Caco-2 (cell line): ENCODE measurements at regions not wholly inside any gene's neighbourhood (a gene's known extent, or its start where the extent isn't known, plus 50 kb on each side); places are given as distances from the start of the nearest gene placed in this dataset.
A peak's percentile ranks its signal among the peaks of the same experiment; 100 is the strongest.

ENCODE experiments used
- BruUV-seq: library from RNA; stranded (reverse); fragments of 400-500 nt; replicated peaks from 2 replicates; lab custom pipeline; 2021; lab: Mats Ljungman, UMichigan
- CTCF ChIA-PET: fragments of 300-600 bp; sonication (Branson Sonifier 250); formaldehyde crosslinking; loops from one replicate; lab custom pipeline; 2022; ENCODE audit warnings: antibody characterized with exemption; lab: Charles Lee
- POLR2A ChIA-PET: fragments of 300-600 bp; sonication (Branson Sonifier 250); formaldehyde crosslinking; loops from one replicate; lab custom pipeline; 2022; ENCODE audit warnings: antibody characterized with exemption; lab: Charles Lee
- DNase-seq, 2 experiments: peaks; one replicate each; pipeline versions ENCODE4 v3.0.0 to v3.0.0-alpha.2; 2020 to 2022
- H3K27me3 ChIP-seq: replicated peaks from 2 replicates; pipeline ENCODE4 v1.6.0; 2011; ENCODE audit warnings: low read length; ENCODE audit not compliant: control insufficient read depth, insufficient read depth
- H3K36me3 ChIP-seq: 2 replicates; pipeline ENCODE4 v1.5.1; 2011; ENCODE audit warnings: low read length; ENCODE audit not compliant: control insufficient read depth, insufficient read depth
- H3K4me1 ChIP-seq: fragments of 250-450 bp; sonication (Bioruptor Pico); 2 replicates; pipeline ENCODE4 v1.5.1; 2020; ENCODE audit warnings: mild to moderate bottlenecking
- H3K4me3 ChIP-seq: 2 replicates; pipeline ENCODE4 v1.5.1; 2011; ENCODE audit warnings: low read depth, mild to moderate bottlenecking, control low read depth, low read length
- H3K9me3 ChIP-seq: fragments of 250-450 bp; sonication (Bioruptor Pico); 2 replicates; pipeline ENCODE4 v1.5.1; 2020; ENCODE audit warnings: mild to moderate bottlenecking, moderate library complexity
- H3K27ac Mint-ChIP-seq: one replicate; pipeline ENCODE4 v1.8.0; 2022; ENCODE audit warnings: mixed read lengths; ENCODE audit not compliant: unreplicated experiment
- H3K27me3 Mint-ChIP-seq: one replicate; pipeline ENCODE4 v1.8.0; 2022; ENCODE audit warnings: mixed read lengths; ENCODE audit not compliant: insufficient read depth, unreplicated experiment
- H3K36me3 Mint-ChIP-seq: one replicate; pipeline ENCODE4 v1.8.0; 2022; ENCODE audit warnings: mild to moderate bottlenecking, mixed read lengths; ENCODE audit not compliant: insufficient read depth, unreplicated experiment
- H3K4me1 Mint-ChIP-seq: one replicate; pipeline ENCODE4 v1.8.0; 2022; ENCODE audit warnings: low read depth, mixed read lengths; ENCODE audit not compliant: unreplicated experiment
- H3K4me3 Mint-ChIP-seq: one replicate; pipeline ENCODE4 v1.8.0; 2022; ENCODE audit warnings: mild to moderate bottlenecking, moderate library complexity, mixed read lengths; ENCODE audit not compliant: unreplicated experiment
- H3K9me3 Mint-ChIP-seq: one replicate; pipeline ENCODE4 v1.8.0; 2022; ENCODE audit warnings: mixed read lengths; ENCODE audit not compliant: unreplicated experiment
- intact Hi-C: fragments of 100-400 bp; cut with micrococcal nuclease; formaldehyde crosslinking; loops from one replicate; pipeline ENCODE4 v1.10.0; 2022; ENCODE audit not compliant: unreplicated experiment
- TF ChIP-seq, protein P1 (sequence below), 2 experiments: fragments of 200-600 bp in 1 of 2; IDR thresholded peaks; 1 replicate in 1 of 2; 2 replicates in 1 of 2; pipeline versions ENCODE4 v1.5.1 to v1.8.0; 2011 to 2022; ENCODE audit warnings: antibody characterized with exemption in 1 of 2, control low read depth in 1 of 2, inconsistent platforms in 1 of 2, low read depth in 1 of 2, low read length in 1 of 2, mild to moderate bottlenecking in 1 of 2, moderate library complexity in 1 of 2; ENCODE audit not compliant: insufficient read depth in 1 of 2, severe bottlenecking in 1 of 2, unreplicated experiment in 1 of 2

DNA sequence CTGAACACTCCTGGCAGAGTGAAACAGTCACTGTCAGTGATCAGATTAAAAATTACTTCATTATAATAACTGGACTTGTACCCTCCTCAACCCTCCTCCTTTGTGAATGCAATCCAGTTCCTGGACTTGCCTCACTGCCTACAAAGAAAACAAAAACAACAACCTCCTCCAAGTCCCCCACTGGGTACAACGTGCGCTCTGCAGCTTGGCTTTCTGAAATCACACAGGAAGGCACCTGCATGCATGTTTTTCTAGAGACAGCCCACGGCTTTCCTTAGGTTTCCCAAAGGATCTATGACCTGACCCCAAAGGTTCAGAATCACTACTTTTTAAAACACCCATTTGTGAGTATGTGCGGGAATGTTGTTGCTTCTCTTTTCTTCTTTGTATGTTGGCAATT is 61.4 kb upstream of the TUBA3E start:
- no peak for DNase-seq
- TF ChIP-seq, protein P1, sequence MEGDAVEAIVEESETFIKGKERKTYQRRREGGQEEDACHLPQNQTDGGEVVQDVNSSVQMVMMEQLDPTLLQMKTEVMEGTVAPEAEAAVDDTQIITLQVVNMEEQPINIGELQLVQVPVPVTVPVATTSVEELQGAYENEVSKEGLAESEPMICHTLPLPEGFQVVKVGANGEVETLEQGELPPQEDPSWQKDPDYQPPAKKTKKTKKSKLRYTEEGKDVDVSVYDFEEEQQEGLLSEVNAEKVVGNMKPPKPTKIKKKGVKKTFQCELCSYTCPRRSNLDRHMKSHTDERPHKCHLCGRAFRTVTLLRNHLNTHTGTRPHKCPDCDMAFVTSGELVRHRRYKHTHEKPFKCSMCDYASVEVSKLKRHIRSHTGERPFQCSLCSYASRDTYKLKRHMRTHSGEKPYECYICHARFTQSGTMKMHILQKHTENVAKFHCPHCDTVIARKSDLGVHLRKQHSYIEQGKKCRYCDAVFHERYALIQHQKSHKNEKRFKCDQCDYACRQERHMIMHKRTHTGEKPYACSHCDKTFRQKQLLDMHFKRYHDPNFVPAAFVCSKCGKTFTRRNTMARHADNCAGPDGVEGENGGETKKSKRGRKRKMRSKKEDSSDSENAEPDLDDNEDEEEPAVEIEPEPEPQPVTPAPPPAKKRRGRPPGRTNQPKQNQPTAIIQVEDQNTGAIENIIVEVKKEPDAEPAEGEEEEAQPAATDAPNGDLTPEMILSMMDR (IDR thresholded peaks at IDR 0.05; ENCODE audit: insufficient read depth in 1 of 2, low read depth in 1 of 2, low read length in 1 of 2, severe bottlenecking in 1 of 2, unreplicated experiment in 1 of 2), result no peak
- no peaks in the 10 kb centered on the region for H3K9me3 ChIP-seq
- no peak overlapping the region for H3K4me3 Mint-ChIP-seq
- ChIA-PET CTCF (no interaction called here), POLR2A (interaction anchor here (0.5 kb wide), 1 partner anchor 74 kb away, joined by 3 read pairs; no protein-coding TSS in a partner anchor)
- H3K4me1 Mint-ChIP-seq, result no peaks in the 10 kb centered on the region
- intact Hi-C loops, result no loop called here
- H3K27me3 ChIP-seq, result no peaks in the 10 kb centered on the region
- H3K27me3 Mint-ChIP-seq, result peaks cover 20% of the 10 kb centered on the region
- no peaks in the 10 kb centered on the region for H3K36me3 ChIP-seq
- BruUV-seq, result no TSS peak
- no peaks in the 10 kb centered on the region for H3K4me1 ChIP-seq
- H3K36me3 Mint-ChIP-seq, result no peaks in the 10 kb centered on the region
- no peaks in the 10 kb centered on the region for H3K9me3 Mint-ChIP-seq
- no peak overlapping the region for H3K4me3 ChIP-seq
- no peak overlapping the region for H3K27ac Mint-ChIP-seq

DNA sequence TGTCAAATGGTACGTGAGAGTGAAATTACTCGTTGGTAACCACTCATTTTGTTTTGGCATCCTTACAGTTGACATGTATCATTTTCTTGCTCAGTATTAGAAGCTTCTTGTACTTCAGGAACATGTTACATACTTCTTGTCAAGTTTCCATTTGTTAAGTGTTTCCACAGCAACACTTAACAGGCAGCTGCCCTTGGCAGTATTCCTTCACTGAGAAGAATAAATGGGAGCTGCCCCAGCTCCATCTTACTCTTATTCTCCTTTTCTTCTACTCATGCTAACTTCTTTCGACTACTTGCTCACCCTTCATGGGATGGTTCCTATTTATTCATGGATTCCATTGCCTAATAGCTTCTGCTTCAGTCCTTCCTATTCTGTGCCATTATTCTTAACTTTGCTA is 60.1 kb upstream of the TUBA3E start:
- H3K9me3 ChIP-seq, result no peaks in the 10 kb centered on the region
- H3K4me1 ChIP-seq, result no peaks in the 10 kb centered on the region
- H3K36me3 Mint-ChIP-seq, result no peaks in the 10 kb centered on the region
- no peaks in the 10 kb centered on the region for H3K9me3 Mint-ChIP-seq
- no peak overlapping the region for H3K27ac Mint-ChIP-seq
- H3K4me3 ChIP-seq, result no peak overlapping the region
- H3K4me3 Mint-ChIP-seq, result no peak overlapping the region
- H3K4me1 Mint-ChIP-seq, result no peaks in the 10 kb centered on the region
- ChIA-PET POLR2A (interaction anchor here (0.5 kb wide), 1 partner anchor 35 kb away, joined by 3 read pairs; no protein-coding TSS in a partner anchor), CTCF (no interaction called here)
- H3K36me3 ChIP-seq, result no peaks in the 10 kb centered on the region
- no peak for DNase-seq
- H3K27me3 Mint-ChIP-seq, result peaks cover 20% of the 10 kb centered on the region
- no TSS peak for BruUV-seq
- no peaks in the 10 kb centered on the region for H3K27me3 ChIP-seq
- intact Hi-C loops, result no loop called here
- TF ChIP-seq, protein P1 (IDR thresholded peaks at IDR 0.05; ENCODE audit: insufficient read depth in 1 of 2, low read depth in 1 of 2, low read length in 1 of 2, severe bottlenecking in 1 of 2, unreplicated experiment in 1 of 2), result no peak

DNA sequence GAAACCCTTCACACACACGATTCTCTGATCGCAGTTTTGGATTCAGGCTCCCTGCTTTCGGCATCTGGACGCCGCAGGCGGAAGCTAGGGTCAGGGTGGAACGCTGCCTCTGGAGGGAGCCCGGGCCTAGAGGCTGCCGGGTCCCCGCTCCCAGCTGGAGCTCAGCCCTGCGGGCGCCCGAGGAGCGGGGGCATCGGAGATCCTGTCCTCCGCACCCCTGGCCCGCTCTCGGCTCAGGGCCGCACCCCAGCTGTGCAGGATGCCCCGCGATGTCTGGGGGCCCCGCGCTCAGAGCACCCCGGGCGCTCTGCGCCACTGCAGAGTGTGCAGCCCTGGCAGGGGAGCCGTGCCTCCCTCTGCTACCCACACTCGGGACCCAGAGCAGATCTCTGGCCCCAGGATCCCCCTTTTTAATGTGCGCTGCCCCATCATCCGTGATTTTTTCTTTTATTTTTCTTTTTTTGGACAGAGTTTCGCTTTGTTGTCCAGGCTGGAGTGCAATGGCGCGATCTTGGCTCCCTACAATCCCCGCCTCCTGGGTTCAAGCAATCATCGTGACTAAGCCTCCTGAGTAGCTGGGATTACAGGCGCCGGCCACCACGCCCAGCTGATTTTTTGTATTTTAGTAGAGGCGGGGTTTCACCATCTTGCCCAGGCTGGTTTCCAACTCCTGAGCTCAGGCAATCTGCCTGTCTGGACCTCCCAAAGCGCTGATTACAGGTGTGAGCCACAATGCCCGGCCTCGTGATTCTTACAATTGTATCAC is 54.8 kb upstream of the TUBA3E start:
- H3K4me1 Mint-ChIP-seq, result no peaks in the 10 kb centered on the region
- CTCF ChIA-PET, result interaction anchor here (0.6 to 1.7 kb wide), 6 partner anchors 72 to 82 kb away, joined by 3 to 10 read pairs (median 4); partner anchors contain the start of gene SMPD4
- H3K9me3 ChIP-seq, result no peaks in the 10 kb centered on the region
- H3K27me3 ChIP-seq, result no peaks in the 10 kb centered on the region; the same call in 1 of the 2 replicates
- BruUV-seq, result no TSS peak
- POLR2A ChIA-PET, result interaction anchor here (1.1 kb wide), 1 partner anchor 73 kb away, joined by 5 read pairs; no protein-coding TSS in a partner anchor
- H3K4me1 ChIP-seq, result no peaks in the 10 kb centered on the region
- H3K27me3 Mint-ChIP-seq, result peaks cover 11% of the 10 kb centered on the region
- no peaks in the 10 kb centered on the region for H3K36me3 ChIP-seq
- peak overlapping the region; percentile 48 for H3K27ac Mint-ChIP-seq
- DNase-seq, result peak in 1 of 2 experiments; percentile 64
- no peaks in the 10 kb centered on the region for H3K36me3 Mint-ChIP-seq
- peak overlapping the region; percentile 83 for H3K4me3 Mint-ChIP-seq
- no peaks in the 10 kb centered on the region for H3K9me3 Mint-ChIP-seq
- TF ChIP-seq, protein P1 (IDR thresholded peaks at IDR 0.05; ENCODE audit: insufficient read depth in 1 of 2, low read depth in 1 of 2, low read length in 1 of 2, severe bottlenecking in 1 of 2, unreplicated experiment in 1 of 2), result peak; percentile 15 to 40
- intact Hi-C loops, result loop anchor here (1.0 kb wide), 1 partner anchor 79 kb away; no protein-coding TSS in a partner anchor
- H3K4me3 ChIP-seq, result peak overlapping the region; percentile 48
